ENCODE measurements at regions not wholly inside any gene's neighbourhood (a gene's known extent, or its start where the extent isn't known, plus 50 kb on each side); places are given as distances from the start of the nearest gene placed in this dataset.
A peak's percentile ranks its signal among the peaks of the same experiment; 100 is the strongest.
"Not testable (repeated sequence)": the region's sequence is repeated elsewhere in the genome, so short reads cannot be mapped to it uniquely, and the experiment has no call there.

DNA sequence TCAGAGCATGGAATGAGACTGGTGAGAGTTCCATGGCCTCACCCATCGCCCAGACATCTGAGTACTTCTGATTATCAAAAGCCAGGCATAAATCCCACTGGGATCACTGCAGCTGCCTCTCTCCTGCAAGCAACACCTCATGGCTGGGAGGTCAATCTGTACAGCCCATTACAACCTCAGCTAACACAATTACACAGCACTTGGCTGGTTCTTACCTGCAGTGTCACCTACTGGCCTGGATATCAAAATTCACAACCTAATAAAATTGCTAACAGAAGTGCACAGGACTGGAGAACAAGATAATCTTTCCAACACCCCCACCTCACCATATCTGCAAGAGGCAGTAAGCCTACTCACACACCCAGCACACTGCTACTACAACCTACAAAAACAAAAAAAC, 341.7 kb upstream of the NDST3 start:
- POLR2A ChIA-PET, result no interaction called here
- CTCF ChIA-PET, result interaction anchor here (1.2 to 2.9 kb wide), 2 partner anchors 8 to 20 kb away, joined by 3 to 18 read pairs; no protein-coding TSS in a partner anchor
- TF ChIP-seq CTCF (IDR thresholded peaks at IDR 0.05; ENCODE audit: control extremely low read depth, extremely low read depth, low read depth, missing control alignments), result no peak
- DNase-seq (ENCODE audit: extremely low spot score), result no peak

GRCh38 chr4:117699595-117699994, 334.7 kb upstream of the NDST3 start:
- ChIA-PET POLR2A (no interaction called here), CTCF (interaction anchor here (0.9 to 3.5 kb wide), 12 partner anchors 9 to 1341 kb away, joined by 3 to 18 read pairs (median 4); no protein-coding TSS in a partner anchor)
- no peak for TF ChIP-seq CTCF (IDR thresholded peaks at IDR 0.05; ENCODE audit: control extremely low read depth, extremely low read depth, low read depth, missing control alignments)
- no peak for DNase-seq (ENCODE audit: extremely low spot score)

- ChIA-PET CTCF (interaction anchor here (0.7 to 3.5 kb wide), 17 partner anchors 8 to 1341 kb away, joined by 3 to 18 read pairs (median 3); no protein-coding TSS in a partner anchor), POLR2A (no interaction called here)
- DNase-seq (ENCODE audit: extremely low spot score), result no peak
- TF ChIP-seq CTCF (IDR thresholded peaks at IDR 0.05; ENCODE audit: control extremely low read depth, extremely low read depth, low read depth, missing control alignments), result peak; percentile 23
These were observed 334.0 kb upstream of the NDST3 start for GRCh38 chr4:117700111-117700892.

- no peak for TF ChIP-seq CTCF (IDR thresholded peaks at IDR 0.05; ENCODE audit: control extremely low read depth, extremely low read depth, low read depth, missing control alignments)
- ChIA-PET CTCF (interaction anchor here (1.3 to 3.5 kb wide), 2 partner anchors 11 to 27 kb away, joined by 4 to 18 read pairs; no protein-coding TSS in a partner anchor), POLR2A (no interaction called here)
- no peak for DNase-seq (ENCODE audit: extremely low spot score)
These were observed 331.9 kb upstream of the NDST3 start for GRCh38 chr4:117702353-117702752.

GRCh38 chr4:117704721-117705120, 329.6 kb upstream of the NDST3 start:
- no peak for DNase-seq (ENCODE audit: extremely low spot score)
- ChIA-PET CTCF (no interaction called here), POLR2A (no interaction called here)
- no peak for TF ChIP-seq CTCF (IDR thresholded peaks at IDR 0.05; ENCODE audit: control extremely low read depth, extremely low read depth, low read depth, missing control alignments)

- CTCF ChIA-PET, result no interaction called here
- DNase-seq (ENCODE audit: extremely low spot score), result no peak
- TF ChIP-seq CTCF (IDR thresholded peaks at IDR 0.05; ENCODE audit: control extremely low read depth, extremely low read depth, low read depth, missing control alignments), result no peak
- POLR2A ChIA-PET, result no interaction called here
These were observed 293.6 kb upstream of the NDST3 start for GRCh38 chr4:117740736-117741135.

DNA sequence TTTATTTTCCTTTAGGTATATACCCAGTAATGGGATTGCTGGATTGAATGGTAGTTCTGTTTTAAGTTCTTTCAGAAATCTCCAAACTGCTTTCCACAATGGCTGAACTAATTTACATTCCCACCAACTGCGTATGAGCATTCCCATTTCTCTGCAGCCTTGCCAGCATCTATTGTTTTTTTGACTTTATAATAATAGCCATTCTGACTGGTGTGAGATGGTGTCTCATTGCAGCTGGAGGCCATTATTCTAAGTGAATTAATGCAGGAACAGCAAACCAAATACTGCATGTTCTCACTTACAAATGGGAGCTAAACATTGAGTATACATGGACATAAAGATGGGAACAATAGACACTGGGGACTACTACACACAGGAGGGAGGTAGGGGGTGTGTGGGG, 288.9 kb upstream of the NDST3 start:
- POLR2A ChIA-PET; DNase-seq (ENCODE audit: extremely low spot score): not testable (repeated sequence)
- CTCF ChIA-PET, result interaction anchor here (1.7 kb wide), 1 partner anchor 16 kb away, joined by 6 read pairs; no protein-coding TSS in a partner anchor

Measured in GM10248 (cell line).